GM19239 (cell line): ENCODE measurements at regions not wholly inside any gene's neighbourhood (a gene's known extent, or its start where the extent isn't known, plus 50 kb on each side); places are given as distances from the start of the nearest gene placed in this dataset.
"Not testable (repeated sequence)": the region's sequence is repeated elsewhere in the genome, so short reads cannot be mapped to it uniquely, and the experiment has no call there.

Source experiments
- DNase-seq: peaks from one replicate; pipeline ENCODE4 v3.0.0; 2011; ENCODE audit warnings: low spot score; ENCODE audit not compliant: insufficient read length
- FAIRE-seq: peaks from 2 replicates; lab custom pipeline; 2011; peaks lifted over from hg19 to GRCh38; lab: Jason Lieb, UNC

DNA sequence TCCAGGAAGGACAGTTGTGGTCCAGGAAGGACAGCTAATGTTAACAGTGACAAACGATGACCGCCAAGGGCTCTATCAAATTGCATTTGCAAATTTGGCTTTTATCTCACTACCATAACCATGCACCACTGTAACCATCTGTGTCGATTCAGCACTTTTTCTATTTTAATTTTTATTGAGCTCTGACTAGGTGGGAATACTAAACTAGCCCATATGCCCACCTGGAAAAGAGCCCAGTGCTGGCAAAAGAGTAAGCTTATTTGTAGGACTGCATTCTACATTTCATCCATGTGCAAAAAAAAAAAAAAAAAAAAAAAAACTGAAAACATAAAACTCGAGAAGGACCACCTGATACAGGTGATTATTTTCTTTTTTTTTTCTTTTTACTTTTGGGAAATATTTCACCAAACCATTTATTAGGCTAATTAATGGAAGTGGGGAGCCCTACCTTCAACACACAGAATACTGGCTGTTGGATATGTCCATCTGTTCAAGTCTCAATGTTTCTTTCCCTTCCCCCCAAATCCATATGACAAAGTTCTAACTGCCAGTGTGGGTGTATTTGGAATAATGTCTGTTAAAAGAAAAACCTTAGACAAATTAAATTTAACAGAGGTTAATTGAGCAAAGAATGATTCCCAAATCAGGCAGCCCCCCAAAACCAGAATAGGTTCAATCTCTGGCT, 99.5 kb upstream of the MXRA5 start:
- FAIRE-seq (no peak), DNase-seq (no peak)

DNA sequence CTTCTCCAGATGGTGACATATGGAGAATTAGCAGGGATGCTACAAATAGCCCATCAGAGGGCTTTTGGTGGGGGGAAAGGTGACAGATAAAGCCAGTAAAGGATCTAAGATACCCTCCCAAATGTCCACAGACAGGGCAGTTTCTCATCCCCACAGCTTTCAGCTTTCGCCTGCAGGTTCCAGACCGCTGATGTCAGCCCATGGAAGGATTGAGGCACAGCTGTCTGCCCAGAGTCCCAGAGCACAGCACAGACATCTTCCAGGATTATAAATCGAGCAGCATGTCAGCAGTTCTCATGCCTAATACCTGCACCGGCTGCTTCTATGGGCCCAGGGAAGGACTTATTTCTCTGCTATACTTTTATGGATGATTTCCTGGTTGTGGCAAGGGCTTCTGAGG, 96.7 kb upstream of the MXRA5 start:
- DNase-seq: no peak
- no peak for FAIRE-seq

DNA sequence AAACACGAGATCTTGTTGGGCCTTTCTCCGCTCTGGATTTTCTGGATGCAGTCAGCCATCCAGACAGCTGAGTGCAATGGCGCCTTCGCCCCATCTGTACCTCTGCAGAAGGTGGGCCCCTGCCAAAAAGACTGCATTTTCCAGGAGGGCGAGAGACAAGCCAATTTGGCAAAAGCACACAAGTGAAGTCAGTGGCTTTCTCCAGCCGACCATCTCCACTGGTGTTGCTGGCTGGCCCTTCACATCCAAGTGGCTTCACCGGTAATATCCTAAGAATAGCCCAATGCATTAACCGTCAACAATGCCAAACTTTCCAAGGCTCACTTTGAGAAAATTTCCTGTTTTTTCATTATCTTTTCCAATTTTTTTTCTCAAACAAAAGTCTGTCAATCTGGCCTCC, 96.2 kb upstream of the MXRA5 start:
- DNase-seq: no peak
- no peak for FAIRE-seq

DNA sequence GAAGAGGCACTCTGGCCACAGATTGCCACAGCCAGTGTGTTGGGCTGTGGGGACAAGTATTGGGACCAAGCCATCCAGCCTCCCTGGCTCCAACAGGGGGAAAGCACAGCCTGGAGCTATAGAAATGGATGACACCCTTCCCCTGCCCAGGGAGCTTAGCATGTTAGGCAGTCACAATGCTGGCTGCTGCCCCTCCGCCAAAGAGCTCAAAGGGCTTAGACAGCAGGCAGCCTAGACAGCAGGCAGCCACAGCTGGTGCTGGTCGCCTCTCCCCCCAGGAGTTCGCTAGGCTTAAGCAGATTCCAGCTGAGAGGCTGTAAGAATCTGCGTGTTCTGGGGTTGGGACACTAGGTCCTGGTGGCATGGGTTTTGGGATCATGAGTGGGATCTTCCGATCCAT, 94.5 kb upstream of the MXRA5 start:
- no peak for DNase-seq
- no peak for FAIRE-seq

DNA sequence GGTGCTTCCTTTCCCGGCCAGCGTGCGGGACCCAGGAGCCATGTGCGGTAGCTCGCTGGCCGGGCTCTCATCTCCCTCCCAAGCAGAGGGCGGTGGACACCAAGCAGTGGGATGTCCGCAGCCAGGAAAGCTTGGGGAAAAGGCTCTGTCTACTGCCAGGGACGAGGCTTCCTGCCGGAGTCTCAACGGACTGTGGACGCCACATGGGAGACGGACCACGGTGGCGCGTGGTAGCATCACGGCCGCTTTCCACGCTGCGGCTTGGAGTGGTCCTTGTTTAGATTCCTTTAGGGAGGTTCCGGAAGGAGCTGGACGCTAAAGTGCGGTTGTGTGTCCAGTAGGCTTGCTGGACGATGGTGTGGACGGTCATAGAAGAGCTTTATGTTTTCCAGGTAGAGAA, 89.5 kb upstream of the MXRA5 start:
- not testable (repeated sequence) for DNase-seq, FAIRE-seq

DNA sequence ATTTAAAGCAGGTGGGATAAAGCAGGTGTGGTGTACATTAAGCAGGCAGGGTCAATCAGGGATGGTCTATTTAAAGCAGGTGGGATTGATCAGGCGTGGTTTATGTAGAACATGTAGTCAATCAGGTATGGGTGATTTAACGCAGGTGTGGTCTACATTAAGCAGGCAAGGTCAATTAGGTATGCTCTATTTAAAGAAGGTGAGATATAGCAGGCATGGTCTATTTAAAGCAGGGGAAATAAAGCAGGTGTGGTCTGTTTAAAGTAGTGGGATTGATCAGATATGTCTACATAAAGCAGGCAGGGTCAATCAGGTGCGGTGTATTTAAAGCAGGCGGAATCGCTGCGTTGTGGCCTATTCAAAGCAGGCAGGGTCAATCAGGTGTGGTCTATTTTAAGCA, 88.6 kb upstream of the MXRA5 start:
- no peak for DNase-seq
- FAIRE-seq: no peak

DNA sequence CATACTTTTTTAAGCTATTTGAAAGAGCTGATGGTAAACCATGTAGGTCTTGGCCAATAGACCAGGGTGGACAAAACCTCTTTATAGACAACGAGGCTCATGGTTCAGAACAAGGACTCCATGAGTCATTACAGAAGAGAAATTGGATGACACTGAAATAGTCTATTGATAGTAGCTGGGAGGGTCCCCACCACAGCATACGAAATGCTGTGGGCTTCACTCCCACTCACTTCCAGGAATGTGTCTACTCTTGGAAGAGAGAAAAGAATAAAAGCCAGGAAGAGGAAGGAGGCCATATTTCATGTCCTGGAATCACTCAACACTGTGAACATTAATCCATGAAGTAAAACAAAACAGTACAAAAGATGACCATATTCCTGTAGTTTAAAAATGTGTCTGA, 82.3 kb upstream of the MXRA5 start:
- no peak for DNase-seq
- FAIRE-seq: no peak

DNA sequence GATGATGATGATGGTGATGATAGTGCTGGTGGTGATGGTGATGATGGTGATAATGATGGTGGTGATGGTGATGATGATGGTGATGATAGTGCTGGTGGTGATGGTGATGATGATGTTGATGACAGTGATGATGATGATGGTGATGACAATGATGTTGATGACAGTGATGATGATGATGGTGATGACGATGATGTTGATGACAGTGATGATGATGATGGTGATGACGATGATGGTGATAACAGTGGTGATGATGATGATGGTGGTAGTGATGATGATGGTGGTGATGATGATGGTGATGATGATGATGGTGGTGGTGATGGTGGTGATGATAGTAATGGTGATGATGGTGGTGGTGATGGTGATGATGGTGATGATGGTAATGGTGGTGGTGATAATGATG, 80.1 kb upstream of the MXRA5 start:
- FAIRE-seq: no peak
- no peak for DNase-seq

DNA sequence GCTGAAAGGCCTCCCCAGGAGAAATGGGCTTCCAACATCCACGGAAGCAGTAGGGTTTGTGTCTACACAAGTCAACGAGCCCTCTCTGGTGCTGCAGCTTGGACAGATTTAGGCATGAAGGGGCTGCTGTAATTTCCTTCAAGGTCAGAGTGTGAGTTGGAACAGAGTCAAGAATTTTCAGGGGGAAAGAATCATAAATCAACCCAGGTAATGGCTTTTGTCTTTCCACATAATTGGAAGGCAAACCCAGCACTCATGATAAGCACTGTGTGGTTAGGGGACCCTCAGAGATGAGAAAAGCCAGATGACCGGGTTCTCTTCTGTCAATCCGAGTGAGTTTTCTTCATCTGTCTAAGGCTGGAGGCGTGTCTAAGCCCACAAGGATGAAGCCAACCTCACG, 78.6 kb upstream of the MXRA5 start:
- DNase-seq (no peak), FAIRE-seq (no peak)

DNA sequence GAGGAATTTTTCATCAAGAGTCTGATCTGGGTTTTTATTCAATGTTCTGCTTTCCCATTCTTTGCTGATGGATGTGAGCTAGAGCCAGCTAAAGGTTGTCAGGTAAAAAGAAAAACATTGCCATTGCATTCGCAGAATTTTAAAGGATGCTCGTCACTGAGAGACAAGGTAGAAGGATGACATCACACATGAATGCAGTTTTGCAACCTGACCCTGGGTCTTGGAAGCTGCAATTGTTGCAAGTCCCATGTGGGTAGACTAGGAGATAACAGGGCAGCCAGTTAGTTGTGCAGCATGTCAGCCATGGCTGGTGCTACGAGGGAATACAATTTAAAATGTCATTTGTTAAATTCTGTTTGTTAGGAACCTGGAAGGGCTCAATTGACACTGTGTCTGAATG, 73.9 kb upstream of the MXRA5 start:
- no peak for DNase-seq
- no peak for FAIRE-seq

DNA sequence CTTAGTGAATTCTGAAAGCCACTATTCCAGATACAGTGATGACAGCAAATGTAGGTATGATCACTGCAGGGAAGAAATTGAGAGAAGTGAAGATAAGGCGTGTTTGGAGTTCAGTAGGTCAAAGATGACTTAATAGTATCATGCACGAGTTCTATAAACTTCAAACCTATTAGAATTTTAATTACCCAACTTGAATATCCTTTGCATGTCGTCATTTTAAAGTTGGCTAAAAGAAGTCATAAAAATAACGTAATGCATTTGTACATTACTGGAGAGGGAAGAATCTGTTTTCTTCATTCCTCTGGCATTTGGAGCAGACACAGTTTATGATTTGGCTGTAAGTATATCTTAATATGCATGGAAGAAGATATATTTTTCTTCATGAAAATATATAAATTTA, 68.6 kb upstream of the MXRA5 start:
- no peak for DNase-seq

DNA sequence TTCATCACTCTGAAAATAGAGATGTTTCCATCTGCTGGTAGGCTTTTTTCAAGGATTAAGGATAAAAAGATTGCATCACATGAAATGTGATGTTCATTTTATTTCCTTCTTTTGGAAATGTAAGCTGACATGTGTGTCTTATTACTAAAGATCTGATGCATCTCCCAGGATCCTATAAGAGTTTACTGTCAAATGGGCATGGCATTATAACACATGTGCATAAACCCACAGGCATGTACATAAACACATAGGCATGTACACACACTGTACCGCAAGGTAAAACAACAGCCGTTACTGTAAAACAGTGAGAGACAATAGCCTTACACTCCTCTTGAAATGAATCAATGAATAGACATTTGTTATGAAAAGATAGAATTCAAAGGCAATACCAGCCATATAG, 65.2 kb upstream of the MXRA5 start:
- not testable (repeated sequence) for DNase-seq, FAIRE-seq

More for the DNA sequence above, 68.6 kb upstream of the MXRA5 start:
- no peak for FAIRE-seq

DNA sequence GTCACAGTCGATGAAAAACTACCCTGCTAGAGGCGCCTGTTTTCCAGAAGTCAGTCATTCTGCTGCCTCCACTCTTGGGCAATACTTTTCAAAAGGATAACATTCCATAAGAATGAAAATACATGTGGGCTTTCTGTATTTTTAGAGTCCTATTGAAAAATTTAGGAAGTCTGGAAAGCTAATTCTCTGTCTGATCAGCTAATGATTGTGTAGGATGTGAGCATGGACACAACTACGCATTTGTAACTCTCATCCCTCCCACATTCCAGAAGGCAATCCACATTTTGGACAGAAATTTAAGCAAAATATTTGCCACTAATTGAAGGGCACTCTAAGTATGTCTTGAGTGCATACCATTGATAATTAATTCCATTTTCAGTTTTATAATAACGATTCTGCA, 63.5 kb upstream of the MXRA5 start:
- FAIRE-seq, DNase-seq: not testable (repeated sequence)

DNA sequence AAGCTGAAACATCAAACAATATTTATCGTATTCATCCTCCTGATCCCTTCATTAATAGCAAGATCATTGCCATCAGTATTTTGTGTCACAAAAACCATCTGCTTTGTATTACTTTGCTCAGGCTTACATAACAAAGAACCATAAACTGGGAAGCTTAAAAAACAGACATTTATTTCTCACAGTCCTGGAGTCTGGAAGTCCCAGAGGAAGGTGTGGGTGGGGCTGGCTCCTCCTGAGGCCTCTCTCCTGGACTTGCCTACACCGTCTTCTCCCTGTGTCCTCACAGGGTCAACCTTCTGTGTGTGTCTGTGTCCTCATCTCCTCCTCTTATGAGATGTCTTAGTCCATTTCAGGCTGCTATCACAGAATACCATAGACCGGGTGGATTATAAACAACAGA, 61.3 kb upstream of the MXRA5 start:
- DNase-seq: no peak

DNA sequence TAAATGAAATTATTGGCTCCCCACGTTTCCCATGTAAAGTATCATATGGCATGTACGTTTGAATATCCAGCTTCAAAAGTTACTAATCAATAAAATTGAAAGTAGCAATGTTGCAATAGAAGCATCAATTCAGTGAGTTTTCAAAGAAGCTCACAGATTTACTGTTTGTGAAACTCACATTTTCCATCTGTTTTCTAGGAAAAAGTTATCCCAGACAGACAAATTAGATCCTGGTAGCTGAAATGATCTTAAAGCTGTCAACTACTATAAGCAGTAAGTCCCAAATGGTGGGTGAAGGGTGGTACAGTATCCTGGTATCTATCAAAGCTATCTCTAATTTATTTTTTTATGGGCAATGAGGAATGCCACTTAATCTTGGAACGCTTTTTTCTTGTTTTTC, 60.7 kb upstream of the MXRA5 start:
- no peak for DNase-seq

More for the DNA sequence above, 61.3 kb upstream of the MXRA5 start:
- FAIRE-seq: no peak

DNA sequence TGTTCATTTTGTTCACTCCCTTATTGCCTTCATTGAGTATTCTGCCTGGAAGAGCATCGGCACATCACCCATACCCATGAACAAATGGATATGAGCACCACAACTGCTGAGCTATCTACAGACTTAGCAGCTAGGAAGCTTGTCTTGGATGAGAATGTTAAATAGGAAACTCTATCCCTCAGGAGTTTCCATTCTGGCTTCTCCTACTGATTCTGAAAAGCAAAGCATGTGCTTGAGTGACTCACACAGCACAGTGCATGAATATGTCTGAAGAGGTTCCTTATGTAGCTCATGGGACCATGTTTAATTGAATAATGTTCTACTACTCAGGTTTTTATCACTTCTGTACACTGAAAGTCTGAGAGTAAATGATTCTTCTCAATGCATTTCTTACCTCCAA, 57.3 kb upstream of the MXRA5 start:
- no peak for DNase-seq

More for the DNA sequence above, 60.7 kb upstream of the MXRA5 start:
- FAIRE-seq: no peak

More for the DNA sequence above, 57.3 kb upstream of the MXRA5 start:
- no peak for FAIRE-seq
